ENCODE measurements at regions not wholly inside any gene's neighbourhood (a gene's known extent, or its start where the extent isn't known, plus 50 kb on each side); places are given as distances from the start of the nearest gene placed in this dataset.

GRCh38 chr15:39200586-39200985 is 380.3 kb upstream of the THBS1 start:
- H3K4me2 ChIP-seq (ENCODE audit: low read length), result no peak overlapping the region
- no peak overlapping the region for H3K4me3 ChIP-seq (ENCODE audit: low read depth, low read length, poor library complexity, severe bottlenecking)
- H3K79me2 ChIP-seq (ENCODE audit: insufficient read depth, low read depth, low read length), result no peaks in the 10 kb centered on the region
- no peaks in the 10 kb centered on the region for H3K9me2 ChIP-seq (ENCODE audit: insufficient read depth, low read length)
- intact Hi-C loops (cut with micrococcal nuclease; ENCODE audit: unreplicated experiment), result no loop called here
- no TSS peak for BruUV-seq (replicated peaks)
- no peak overlapping the region for H3K27ac ChIP-seq (ENCODE audit: low read depth, low read length, poor library complexity, severe bottlenecking)
- CTCF ChIA-PET (ENCODE audit: unreplicated experiment), result no interaction called here
- no peak overlapping the region for H2AFZ ChIP-seq (ENCODE audit: low read length)
- POLR2A ChIA-PET, result no interaction called here
- H3K36me3 ChIP-seq (ENCODE audit: insufficient read depth, low read length), result no peaks in the 10 kb centered on the region
- H3K4me1 ChIP-seq (ENCODE audit: insufficient read depth, low read length, poor library complexity, severe bottlenecking), result no peaks in the 10 kb centered on the region
- no peaks in the 10 kb centered on the region for H3K9me3 ChIP-seq (ENCODE audit: low read length)
- DNase-seq (ENCODE audit: low spot score), result no peak
- no peak for TF ChIP-seq CTCF (conservative IDR thresholded peaks at IDR 0.05; ENCODE audit: low read length)
- TF ChIP-seq EZH2phosphoT487 (IDR thresholded peaks at IDR 0.05; ENCODE audit: borderline replicate concordance, low read depth, low read length), result no peak
- no peaks in the 10 kb centered on the region for H4K20me1 ChIP-seq (ENCODE audit: insufficient read depth, low read length)

GRCh38 chr15:39202641-39203040 is 378.2 kb upstream of the THBS1 start:
- intact Hi-C loops (cut with micrococcal nuclease; ENCODE audit: unreplicated experiment), result no loop called here
- no peak overlapping the region for H3K27ac ChIP-seq (ENCODE audit: low read depth, low read length, poor library complexity, severe bottlenecking)
- no peaks in the 10 kb centered on the region for H3K36me3 ChIP-seq (ENCODE audit: insufficient read depth, low read length)
- no peaks in the 10 kb centered on the region for H3K4me1 ChIP-seq (ENCODE audit: insufficient read depth, low read length, poor library complexity, severe bottlenecking)
- ChIA-PET POLR2A (no interaction called here), CTCF (ENCODE audit: unreplicated experiment) (no interaction called here)
- no peak for TF ChIP-seq CTCF (conservative IDR thresholded peaks at IDR 0.05; ENCODE audit: low read length)
- no peak for TF ChIP-seq EZH2phosphoT487 (IDR thresholded peaks at IDR 0.05; ENCODE audit: borderline replicate concordance, low read depth, low read length)
- H3K9me3 ChIP-seq (ENCODE audit: low read length), result no peaks in the 10 kb centered on the region
- H3K4me3 ChIP-seq (ENCODE audit: low read depth, low read length, poor library complexity, severe bottlenecking), result no peak overlapping the region
- no peak for DNase-seq (ENCODE audit: low spot score)
- no peaks in the 10 kb centered on the region for H3K79me2 ChIP-seq (ENCODE audit: insufficient read depth, low read depth, low read length)
- H2AFZ ChIP-seq (ENCODE audit: low read length), result no peak overlapping the region
- no TSS peak for BruUV-seq (replicated peaks)
- H3K4me2 ChIP-seq (ENCODE audit: low read length), result no peak overlapping the region
- no peaks in the 10 kb centered on the region for H4K20me1 ChIP-seq (ENCODE audit: insufficient read depth, low read length)
- no peaks in the 10 kb centered on the region for H3K9me2 ChIP-seq (ENCODE audit: insufficient read depth, low read length)

GRCh38 chr15:39204031-39204430 is 376.8 kb upstream of the THBS1 start:
- intact Hi-C loops (cut with micrococcal nuclease; ENCODE audit: unreplicated experiment), result no loop called here
- POLR2A ChIA-PET, result interaction anchor here (0.7 kb wide), 2 partner anchors 123 to 1226 kb away, joined by 3 read pairs; no protein-coding TSS in a partner anchor
- BruUV-seq (replicated peaks), result no TSS peak

More at GRCh38 chr15:39204031-39204430, 376.8 kb upstream of the THBS1 start:
- no peaks in the 10 kb centered on the region for H3K36me3 ChIP-seq (ENCODE audit: insufficient read depth, low read length)
- H3K4me1 ChIP-seq (ENCODE audit: insufficient read depth, low read length, poor library complexity, severe bottlenecking), result no peaks in the 10 kb centered on the region
- H3K27ac ChIP-seq (ENCODE audit: low read depth, low read length, poor library complexity, severe bottlenecking), result no peak overlapping the region
- no peaks in the 10 kb centered on the region for H3K9me3 ChIP-seq (ENCODE audit: low read length)
- H3K4me3 ChIP-seq (ENCODE audit: low read depth, low read length, poor library complexity, severe bottlenecking), result no peak overlapping the region
- TF ChIP-seq CTCF (conservative IDR thresholded peaks at IDR 0.05; ENCODE audit: low read length) (no peak), EZH2phosphoT487 (IDR thresholded peaks at IDR 0.05; ENCODE audit: borderline replicate concordance, low read depth, low read length) (no peak)
- no peak for DNase-seq (ENCODE audit: low spot score)
- no peaks in the 10 kb centered on the region for H3K9me2 ChIP-seq (ENCODE audit: insufficient read depth, low read length)
- no peaks in the 10 kb centered on the region for H4K20me1 ChIP-seq (ENCODE audit: insufficient read depth, low read length)
- no peak overlapping the region for H2AFZ ChIP-seq (ENCODE audit: low read length)
- H3K4me2 ChIP-seq (ENCODE audit: low read length), result no peak overlapping the region
- no peaks in the 10 kb centered on the region for H3K79me2 ChIP-seq (ENCODE audit: insufficient read depth, low read depth, low read length)
- CTCF ChIA-PET (ENCODE audit: unreplicated experiment), result no interaction called here

Data from OCI-LY7 (cell line).